Left cardiac atrium (tissue), 4 donors: ENCODE measurements at regions not wholly inside any gene's neighbourhood (a gene's known extent, or its start where the extent isn't known, plus 50 kb on each side); places are given as distances from the start of the nearest gene placed in this dataset.

Experiments
- ATAC-seq, 2 donors: fragments of 200-7000 bp; cut with Tn5 transposase; one replicate each; pipeline ENCODE4 v1.9.1; 2020; ENCODE audit warnings: mild to moderate bottlenecking in 2 of 2, moderate library complexity in 2 of 2
- DNase-seq: peaks from one replicate; pipeline ENCODE4 v3.0.0-alpha.2; 2020
- intact Hi-C, 2 donors: fragments of 100-400 bp; cut with DNase I; formaldehyde crosslinking; loops; one replicate each; pipeline versions ENCODE4 v1.14.1 to v1.15.1; 2022 to 2023
- donor health status: DM: no; HTN: yes; CAD: no.
- donor health status: DM: no; HTN: yes; CAD: no; lungs with severe emphysema.
- donor health status: DM: yes; HTN: yes; CAD: no.
- donor health status: Dilated cardiomyopathy.

DNA sequence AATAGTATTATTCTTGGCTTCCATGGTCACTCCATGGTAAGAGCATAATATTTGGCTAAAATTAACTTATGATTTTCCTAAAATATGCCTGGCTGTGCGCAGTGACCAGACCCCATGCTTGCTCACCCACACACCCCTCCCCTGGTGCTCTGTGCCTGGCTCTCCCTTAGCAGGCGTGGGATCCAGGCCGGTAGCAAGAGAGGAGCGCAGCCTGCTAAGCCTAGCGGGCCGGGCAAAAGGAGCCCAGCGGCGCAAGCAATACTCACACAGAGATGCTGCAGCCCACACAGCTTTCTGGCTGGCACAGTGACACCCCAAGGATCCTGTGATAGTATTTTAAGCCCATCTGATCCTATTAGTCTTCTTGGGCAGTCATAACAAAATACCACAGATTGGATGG, 79.8 kb upstream of the EYS start:
- DNase-seq (no peak), ATAC-seq (no peak)
- intact Hi-C loops, result no loop called here

DNA sequence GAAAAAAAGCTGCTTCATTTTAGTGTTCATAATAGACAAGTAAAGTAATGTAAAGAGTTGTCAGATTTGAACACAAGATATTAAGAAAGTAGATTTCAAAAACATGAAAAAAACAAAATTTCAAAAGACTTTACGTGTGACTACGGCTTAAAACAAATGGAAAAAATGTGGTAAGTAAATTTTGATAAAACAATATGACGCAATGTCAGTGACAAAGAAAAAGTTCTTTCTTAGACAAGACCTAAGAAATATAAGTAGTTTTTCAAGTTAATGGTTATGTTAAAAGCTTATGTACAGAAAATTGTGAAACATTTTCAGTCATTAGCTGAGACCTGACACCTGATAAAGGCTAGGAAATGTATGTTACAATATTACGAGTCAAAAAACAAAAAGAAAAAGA, 73.7 kb upstream of the EYS start:
- ATAC-seq, result no peak

DNA sequence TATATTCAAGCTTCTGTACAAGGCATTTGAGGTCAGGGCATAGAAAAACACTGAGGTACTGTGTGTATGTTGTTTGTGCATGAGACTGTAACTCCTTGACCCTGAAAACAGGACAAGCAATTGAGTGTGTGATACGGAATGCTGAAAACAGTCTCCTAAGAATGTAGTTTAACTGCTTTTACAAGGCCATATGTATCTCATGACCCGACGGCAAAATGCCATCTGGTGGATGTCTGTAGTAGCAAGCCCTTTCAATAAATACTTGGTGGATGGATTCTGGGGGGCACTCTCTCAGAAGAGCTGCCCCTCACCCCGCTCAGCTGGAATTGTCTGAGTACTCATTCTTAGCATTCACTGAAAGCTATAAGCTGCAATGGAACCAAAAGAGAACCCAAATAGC, 69.3 kb upstream of the EYS start:
- DNase-seq (no peak), ATAC-seq (no peak)
- intact Hi-C loops, result no loop called here

More for the DNA sequence above, 73.7 kb upstream of the EYS start:
- no peak for DNase-seq
- intact Hi-C loops, result no loop called here

DNA sequence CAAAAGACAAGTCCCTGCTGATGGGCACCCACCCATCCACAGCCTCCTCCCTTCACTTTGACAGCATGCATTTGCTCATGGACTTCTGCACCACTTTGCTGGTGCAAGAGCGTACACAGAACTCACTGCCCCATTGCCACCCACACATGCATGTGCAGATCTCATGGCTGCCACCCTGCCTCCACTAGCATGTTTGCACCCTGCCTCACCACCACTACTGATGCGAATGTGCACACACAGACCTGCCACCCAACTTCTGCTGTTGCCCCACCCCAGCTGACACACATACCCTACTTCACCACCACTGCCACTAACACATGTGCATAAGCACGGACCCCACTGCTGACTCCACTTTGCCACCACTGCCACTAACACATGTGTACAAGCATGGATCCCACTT, 64.9 kb upstream of the EYS start:
- no peak for DNase-seq
- intact Hi-C loops, result no loop called here
- ATAC-seq, result no peak

DNA sequence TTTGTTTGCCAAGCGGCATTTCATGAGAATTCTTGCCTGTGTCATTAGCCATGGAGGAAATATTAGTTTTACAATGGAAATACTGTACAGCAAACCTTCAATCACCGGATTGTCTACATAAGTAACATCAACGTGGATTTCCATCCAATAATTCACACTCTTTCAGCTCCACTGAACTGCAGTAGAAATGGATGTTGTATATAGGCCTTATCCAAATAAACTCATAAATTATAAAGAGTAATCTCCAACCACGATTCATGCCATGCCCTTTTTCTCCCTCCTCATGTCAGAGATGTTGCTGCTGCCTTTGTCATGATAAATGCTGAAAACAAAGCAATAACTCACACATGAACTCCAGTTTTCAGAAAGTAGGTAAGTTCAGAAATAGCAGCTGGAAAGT, 54.9 kb upstream of the EYS start:
- intact Hi-C loops, result no loop called here
- ATAC-seq (no peak), DNase-seq (no peak)

DNA sequence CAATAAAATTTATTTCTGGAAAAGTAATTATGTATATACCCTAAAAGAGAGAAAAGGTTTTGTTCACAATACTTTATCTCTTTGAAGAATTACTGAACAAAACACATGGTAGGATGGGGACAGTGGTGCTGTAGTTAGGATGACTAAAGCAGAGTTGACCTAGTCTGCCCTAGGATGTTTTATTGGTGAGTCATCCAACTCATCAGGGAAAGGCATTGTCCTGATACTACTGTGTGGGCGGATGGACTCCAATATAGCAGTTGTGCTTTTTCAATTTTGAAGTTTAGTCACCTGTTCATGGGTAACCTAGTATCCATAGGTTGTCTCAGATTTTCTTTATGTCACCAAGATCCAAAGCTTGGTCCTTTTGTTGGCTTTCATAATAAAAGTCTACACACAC, 53.3 kb upstream of the EYS start:
- no peak for DNase-seq
- ATAC-seq, result no peak
- intact Hi-C loops, result no loop called here
